Dedifferentiated amniotic fluid mesenchymal stem cell (primary cell): ENCODE measurements at regions not wholly inside any gene's neighbourhood (a gene's known extent, or its start where the extent isn't known, plus 50 kb on each side); places are given as distances from the start of the nearest gene placed in this dataset.

Source experiments
- DNase-seq: peaks from one replicate; pipeline ENCODE4 v3.0.0-alpha.2; 2016; ENCODE audit errors: extremely low spot score

DNA sequence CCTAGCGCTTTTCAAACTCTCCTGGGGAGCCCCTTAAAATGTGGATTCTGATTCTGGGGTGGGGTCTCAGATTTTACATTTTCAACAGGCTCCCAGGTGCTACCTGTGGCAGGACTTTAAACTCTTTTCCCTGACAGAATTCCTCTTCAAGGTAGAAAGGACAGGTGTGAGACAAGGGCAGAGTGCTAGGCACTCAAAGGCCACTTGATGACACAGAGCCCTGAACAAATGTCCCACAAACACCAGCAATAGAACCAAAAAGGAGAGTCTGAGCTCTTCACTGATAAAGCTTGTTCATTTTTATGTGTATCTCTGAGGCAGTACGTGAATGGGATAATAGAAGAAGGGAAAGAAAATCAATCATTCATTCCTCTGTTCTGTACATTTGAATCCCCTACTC is 77.7 kb upstream of the PELI1 start:
- no peak for DNase-seq

DNA sequence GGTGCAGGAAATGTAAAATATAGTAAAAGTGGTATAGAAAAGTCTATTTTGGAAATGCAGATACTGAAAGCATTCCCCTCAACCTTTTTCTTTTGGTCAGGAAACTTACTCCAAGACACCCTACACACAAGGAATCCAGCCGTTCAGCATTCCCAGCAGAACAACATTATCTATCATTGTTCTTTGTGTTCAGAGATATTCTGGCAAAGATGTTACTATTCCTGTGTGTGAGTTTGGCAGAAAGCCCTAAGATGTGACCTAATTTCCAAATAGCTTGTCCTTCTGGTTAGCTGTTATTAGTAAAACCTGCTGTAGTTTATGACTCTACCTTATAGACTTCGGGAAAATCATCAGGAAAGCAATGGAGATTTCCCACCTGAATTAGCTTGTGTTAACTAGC is 78.1 kb upstream of the PELI1 start:
- DNase-seq: no peak

DNA sequence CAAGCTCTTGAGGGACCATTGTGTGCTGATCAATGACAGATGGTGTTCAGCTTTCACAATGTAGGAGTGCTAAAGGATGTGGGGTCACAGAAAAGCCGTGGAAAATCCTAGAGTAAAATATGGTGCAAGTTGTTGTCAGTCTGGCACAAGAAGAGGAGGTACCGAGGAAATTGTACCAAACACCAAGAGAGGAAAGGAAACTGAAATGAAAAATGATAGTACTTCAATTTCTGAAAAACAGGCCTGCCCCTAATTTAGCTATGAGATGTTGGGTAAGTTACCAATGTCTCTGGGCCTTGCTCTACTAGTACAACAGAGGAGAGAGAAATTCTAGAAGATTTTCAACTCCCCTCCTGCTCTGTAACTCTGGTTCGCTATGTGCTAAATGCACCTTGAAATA is 78.8 kb upstream of the PELI1 start:
- no peak for DNase-seq

DNA sequence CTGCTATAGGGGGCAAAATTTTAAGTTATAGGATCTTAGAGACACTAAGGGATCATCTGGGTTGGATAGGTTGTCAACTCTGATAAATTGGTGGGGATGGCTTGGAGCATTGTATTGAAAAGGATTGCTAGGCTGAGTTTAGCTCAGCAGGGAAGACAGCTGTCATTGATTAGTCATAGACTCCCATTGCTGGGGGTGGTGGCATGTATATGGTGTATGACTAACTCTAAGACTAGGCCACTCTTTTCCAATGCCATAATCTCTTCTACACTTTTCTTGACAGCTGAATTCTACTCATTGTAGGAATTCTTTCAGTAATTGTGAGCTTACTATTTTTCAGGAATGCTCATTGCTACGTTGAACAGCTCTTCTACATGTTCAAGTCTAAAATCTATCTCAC is 81.3 kb upstream of the PELI1 start:
- DNase-seq: no peak

DNA sequence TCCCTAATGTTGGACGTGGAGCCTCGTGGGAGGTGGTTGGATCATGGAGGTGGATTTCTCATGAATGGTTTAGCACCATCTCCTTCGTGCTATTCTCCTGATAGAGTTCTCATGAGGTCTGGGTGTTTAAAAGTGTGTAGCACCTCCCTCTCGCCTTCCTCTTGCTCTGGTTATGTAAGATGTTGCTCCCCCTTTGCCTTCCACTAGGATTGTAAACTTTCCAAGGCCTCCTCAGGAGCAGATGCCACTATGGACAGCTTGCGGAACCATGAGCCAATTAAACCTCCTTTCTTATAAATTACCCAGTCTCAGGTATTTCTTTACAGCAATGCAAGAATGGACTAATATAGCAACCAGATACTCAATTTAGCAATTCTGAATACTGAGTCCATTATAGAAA is 82.4 kb upstream of the PELI1 start:
- DNase-seq: no peak

DNA sequence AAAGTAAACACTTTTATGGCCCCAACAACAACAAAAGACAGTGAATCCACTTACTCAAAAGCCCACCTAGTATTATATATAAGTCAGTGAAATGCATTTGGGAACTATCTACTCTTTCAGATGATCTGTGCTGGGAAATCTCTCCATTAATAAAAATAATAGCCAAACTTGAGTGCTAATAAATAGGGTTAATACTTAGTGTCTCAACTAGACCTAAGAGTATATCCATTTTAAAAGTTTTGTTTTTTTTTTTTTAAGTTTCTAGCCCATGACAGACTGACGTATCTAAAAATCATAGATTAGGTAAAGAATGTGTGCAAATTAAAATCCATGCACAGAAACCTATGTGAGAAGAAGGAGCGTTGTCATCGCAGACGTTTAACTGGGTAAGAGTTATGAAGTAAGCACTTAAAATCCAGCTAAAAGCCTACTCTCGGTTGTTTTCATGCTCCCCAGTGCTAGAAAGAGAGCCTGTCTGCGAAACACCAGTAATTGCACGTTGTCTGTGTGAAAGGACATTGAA is 83.4 kb upstream of the PELI1 start:
- DNase-seq: no peak

DNA sequence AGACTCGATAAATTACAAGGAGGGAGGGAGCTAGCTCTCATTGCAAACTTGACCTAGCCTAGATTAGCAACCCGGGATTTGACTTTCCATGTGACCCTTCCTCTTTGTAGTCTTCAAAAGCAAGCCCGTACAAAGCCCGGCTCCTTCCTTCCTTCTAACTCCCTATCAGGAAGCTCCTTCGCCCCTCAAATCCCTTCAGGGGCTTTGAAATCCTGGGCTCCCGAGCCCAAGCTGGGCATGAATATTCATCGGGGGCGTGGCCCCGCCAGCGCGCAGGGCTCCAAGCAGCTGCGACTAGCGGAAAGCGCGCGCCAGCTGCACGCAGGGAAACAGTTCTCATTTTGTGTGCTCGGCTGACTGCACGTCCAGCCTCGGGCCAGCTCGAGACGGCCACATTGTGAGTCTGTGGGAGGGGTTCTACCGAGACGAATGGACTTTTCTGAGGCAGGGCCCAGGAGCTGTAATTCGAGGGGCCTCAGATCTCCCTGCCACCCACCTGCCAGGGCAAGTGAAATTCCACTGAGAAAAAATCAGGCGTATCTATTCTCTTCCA is 84.0 kb upstream of the PELI1 start:
- DNase-seq: peak; percentile 36

DNA sequence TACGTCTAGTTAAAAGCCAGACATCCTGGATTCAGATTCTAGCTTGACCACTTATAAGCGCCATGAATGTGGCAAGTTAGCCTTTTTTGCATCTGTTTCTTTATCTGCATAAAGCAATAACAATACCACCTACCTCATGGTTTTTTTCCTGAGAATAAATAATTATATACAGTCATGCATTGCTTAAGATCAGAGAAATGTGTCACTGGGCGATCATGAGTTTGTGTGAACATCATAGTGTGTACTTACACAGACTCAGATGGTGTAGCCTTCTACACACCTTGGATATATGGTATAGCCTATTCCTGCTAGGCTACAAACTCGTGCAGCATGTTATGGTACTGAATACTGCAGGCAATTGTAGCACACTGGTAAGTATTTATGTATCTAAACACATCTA is 84.7 kb upstream of the PELI1 start:
- DNase-seq: no peak

DNA sequence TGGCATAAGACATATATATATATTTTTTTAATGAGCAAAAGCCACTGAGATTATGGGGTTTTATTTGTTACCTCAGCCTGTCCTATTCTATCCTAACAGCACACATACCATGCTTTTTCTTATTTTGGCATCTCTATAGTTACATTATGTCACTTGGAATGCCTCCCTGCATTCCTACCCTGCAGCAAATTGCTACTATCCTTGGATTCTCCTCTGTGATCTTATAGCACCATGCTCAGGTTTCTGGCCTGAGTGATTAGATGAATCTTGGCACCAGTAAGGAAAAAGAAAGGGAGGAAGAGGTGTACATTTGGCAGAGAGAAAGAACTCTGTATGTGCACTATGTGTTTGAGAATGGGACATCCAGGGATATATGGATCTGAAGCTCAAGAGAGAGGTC is 86.3 kb upstream of the PELI1 start:
- DNase-seq: no peak

DNA sequence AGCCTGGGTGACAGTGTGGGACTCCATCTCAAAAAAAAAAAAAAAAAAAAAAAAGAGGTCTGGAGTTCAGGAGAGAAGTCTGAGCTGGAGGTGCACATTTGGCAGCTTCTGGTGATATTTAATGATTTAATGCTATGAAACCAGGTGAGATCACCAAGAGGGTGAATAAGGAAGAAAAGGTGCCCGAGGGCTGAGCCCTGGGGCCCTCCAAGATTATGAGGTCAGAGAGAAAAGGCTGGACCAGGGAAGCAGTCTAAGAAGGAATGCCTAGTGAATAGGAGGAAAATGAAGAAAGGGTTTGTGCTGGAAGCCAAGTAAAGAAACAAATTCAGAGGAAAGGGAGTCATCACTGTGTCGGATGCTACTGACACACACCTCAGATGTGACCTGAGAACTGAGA is 88.0 kb upstream of the PELI1 start:
- no peak for DNase-seq

DNA sequence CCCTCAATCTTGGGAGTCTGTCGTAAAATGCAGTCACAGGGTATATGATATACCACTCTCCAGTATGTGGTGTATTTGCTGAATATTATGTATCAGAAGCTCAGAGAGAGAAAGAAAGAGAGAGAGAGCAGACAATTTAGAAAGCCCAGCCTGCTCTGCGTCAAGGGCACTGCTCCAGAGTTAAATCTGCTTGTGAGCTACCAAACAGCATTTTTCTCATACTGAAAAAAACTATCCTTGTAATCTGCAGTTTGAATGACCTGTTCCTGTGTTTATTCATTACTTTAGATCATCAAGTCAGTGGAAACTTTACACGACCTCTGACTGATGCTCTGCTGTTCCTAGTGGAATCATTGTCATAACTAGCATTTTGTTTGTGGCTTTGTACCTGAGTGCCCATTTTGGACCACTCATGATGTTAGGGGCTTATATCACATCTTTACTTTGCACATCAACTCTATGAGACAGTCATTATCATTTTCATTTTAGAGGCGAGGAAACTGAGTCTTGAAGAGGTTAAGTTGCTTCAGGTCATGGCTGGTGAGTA is 89.2 kb upstream of the PELI1 start:
- DNase-seq: no peak

DNA sequence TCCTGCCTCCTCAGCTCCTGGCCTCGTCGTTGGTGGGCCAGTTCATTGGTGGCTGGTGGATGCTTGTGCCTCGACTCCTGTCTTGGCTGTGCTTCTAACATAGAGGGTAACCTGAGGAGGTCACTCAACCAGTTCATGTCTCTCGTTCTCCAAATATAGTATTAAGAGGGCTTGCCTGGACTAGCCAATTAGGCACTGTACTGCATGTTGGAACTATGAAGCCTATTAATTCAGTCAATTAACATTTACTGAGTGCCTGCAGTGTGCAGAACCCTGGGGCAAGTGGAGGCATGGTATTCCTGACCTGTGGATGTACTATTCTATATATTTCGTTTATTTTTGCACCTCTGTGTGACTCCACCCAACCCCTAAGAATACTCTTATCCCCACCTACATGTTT is 89.9 kb upstream of the PELI1 start:
- no peak for DNase-seq

DNA sequence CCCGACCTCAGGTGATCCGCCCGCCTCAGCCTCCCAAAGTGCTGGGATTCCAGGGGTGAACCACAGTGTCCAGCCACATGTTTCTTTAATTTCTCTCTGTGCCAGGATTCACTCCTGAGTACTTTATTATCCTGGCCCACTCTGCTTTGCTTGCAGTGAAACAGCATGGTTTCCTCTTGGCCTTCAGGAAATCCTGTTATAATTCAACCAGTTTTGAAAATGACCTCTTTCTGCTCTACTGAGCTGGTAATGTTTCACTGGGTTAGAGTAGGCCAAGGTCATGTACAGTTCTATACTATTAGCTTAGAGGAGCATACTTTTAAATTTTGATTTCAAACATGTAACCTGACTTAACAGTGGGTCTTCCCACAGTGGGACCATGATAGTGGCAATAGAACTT is 90.6 kb upstream of the PELI1 start:
- no peak for DNase-seq

DNA sequence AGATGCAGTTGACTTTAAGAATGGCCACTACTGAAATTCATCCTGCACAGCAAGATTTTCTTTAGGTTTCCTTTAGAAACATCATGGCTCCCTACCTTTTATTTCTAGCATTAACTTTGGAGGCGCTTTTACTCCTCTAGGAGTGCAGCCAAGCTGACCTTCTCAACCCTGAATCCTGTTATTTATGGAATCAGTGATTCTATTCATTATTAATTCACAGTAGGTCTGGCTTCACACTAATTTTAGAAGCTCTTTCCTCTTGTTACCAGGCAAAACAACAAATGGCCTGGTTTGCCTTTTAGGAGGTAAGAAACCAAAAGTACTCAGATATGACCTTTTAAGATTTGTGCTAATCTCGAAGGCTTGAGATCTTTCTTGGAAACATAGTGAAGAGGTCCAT is 93.0 kb upstream of the PELI1 start:
- no peak for DNase-seq

DNA sequence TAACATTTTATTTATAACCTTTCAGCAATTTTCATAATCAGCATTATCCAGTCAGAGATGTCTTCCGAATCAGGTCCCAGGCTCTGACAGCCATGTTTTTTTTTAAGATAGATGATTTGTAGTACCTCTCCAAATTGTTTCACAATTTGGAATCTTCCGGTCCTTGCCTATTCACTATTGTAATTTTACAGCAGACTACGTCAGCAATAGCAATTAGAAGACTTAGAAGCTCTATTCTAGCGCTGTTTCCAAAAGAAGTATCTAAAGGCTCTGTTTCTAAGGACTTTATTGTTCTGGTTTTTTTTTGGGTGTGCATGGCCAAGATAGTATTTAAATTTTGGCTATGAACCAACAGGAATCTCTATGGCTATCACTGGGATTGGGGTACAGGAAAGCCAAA is 94.6 kb upstream of the PELI1 start:
- DNase-seq: no peak

DNA sequence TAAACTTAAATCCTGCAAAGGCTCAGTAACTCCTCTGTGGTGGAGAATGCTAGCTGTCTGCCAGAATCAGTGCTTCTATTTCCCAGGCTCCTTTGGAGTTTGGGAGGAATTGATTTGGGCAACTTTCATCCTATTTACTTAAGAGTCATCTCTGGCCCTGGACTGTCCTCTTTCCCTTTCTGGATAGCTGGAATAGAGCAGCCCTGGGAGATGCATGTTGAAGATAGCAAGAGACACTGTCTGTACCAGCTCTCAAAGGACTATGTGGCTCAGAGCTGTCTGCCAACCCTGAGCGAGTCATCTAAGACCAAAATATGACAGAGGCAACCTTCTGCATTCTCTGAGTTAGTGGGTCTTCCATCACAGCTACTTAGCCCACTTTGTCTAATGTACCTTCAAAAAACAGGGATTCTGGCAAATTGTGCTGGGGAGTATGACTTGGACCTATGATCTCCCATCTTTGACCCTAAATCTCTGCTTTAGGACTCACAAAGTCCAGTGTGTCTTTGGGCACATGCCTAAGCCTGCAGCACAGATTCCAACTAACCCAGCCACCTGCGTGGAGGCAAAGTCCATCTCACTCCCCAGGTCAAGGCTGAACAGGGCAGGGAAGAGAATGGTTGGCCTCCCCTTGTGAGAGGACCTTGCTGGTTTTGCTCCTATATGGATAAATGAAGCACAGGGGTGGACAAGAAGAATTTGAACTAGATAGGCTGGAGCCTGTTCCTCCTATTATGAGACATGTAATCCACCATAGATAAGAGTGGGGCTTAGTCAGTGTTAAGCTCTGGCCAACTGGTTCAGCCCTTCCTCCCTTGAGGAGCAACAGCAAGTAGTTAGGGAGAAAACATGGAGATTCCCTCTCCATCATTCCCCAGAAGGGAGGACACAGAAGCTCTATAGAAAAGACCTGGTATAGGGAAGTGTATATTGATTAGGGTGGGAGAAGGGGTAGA is 99.1 kb upstream of the PELI1 start:
- DNase-seq: no peak

DNA sequence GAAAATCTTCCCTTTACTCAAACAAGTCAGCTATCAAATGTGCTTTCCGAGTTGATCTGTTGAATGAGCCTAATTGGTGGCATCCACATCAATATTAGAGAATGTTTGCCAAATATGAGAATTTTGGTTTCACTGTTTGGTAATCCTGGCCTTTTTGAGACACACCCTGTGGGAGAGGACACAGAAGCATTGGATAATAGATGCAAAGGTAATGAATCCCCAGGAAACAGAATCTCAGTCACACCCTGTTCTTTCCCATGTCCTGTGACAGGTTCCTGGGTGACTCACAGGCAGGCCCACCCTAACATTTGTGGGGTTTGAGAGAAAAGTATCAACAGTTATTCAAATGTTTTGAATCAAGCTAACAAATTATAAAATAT is 99.8 kb upstream of the PELI1 start:
- DNase-seq: no peak

DNA sequence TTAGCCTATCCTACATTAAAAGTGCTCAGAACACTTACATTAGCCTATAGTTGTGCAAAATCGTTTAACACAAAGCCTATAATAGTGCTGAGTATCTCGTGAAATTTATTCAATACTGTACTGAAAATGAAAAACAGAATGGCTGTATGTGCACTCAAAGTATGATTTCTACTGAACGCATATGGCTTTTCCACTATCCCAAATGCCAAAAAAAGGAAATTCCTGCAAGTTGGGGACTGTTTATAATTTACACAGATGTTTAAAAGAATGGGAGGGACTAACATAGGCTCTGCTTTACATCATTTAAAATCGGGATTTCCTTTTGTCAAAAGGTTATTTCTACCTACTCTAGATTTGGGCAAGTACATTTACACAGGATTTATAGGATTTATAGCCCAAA is 101.4 kb upstream of the PELI1 start:
- DNase-seq: no peak

DNA sequence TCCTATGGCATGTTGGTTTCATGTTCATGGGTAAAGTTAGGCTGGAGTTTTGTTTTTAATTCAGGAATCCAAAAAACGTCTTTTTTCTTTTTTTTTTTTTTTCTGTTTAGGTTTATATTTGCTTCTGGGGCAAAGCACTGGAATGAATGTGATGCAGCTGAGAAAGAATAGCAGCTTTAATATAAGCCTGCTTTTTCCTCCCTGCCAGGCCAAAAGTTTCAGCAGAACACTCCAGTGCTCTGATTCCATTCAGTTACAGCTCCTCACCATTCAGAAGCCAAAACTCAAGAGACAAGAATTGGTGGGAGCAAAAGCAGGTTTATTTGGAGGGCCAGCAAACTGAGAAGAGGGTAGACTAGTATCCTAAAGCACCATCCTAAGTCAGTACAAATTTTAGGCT is 102.7 kb upstream of the PELI1 start:
- DNase-seq: no peak

DNA sequence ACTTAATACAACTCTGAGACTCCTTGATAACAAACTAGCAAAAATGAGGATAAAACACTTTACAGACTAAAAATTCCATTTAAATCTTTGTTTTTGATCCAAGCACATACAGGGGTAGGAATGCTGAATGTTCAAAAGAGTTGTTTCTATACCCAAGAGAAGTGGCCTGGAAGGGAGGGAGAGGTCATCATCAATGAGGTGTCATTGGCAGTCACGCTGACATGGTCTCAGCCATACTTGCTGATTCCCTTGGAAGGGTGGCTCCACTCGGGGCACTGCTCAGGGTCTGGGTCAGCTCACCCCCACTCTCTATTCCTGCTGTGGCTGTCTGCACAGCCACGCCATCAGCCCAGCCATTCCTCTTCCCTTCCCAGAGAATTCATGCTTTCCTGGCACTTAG is 105.2 kb upstream of the PELI1 start:
- no peak for DNase-seq

DNA sequence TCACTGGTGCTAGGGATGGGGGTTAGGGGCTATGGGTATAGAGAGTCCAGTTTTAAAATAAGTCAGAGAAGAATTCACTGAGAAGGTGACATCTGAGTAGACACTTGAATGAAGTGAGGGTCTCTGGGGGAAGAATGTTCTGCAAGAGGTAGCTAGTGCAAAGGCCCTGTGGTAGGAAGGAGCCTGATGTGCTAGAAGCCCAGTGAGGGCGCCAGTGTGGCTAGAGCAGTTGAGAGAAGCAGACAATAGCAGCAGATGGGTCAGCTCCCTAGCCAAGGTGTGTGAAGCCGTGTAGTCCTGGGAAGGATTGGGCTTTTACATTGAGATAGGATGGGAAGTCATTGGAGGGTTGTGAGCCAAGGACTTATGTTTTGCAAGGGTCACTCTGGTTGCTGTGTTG is 105.8 kb upstream of the PELI1 start:
- DNase-seq: no peak

DNA sequence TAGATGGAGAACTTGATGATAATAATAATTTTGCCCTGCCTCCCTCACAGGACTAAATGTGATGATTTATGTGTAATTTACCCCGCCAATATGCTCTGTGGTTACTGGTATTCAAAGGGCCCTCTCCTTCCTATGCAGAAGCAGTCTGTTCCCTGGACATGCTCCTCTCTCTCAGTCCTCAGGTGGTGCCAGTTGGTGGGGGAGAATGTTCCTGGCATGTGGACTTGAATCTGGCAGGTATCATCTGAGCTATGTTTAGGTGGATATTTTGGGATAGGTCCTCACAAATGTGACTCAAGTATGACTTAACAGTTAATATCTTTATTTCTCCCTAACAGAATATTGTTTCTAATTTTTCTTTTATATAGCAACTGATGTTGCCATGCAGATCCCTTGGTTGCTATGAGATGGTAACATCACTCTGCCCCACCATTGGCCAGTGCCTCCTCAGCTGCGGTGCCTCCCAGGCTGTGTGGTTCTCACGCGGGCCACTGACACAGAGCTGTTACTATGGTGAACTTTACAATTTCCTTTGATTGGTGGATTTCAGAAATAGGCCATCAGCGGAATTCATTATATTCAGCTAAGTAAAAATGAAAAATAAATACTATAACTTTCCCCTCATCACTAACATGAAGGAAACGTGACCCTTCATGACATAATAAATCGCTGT is 106.7 kb upstream of the PELI1 start:
- no peak for DNase-seq
